ENCODE measurements at regions not wholly inside any gene's neighbourhood (a gene's known extent, or its start where the extent isn't known, plus 50 kb on each side); places are given as distances from the start of the nearest gene placed in this dataset.

GRCh38 chr11:80466570-80466969 lies 1025.7 kb upstream of the TENM4 start:
- no peaks in the 10 kb centered on the region for H3K4me1 Mint-ChIP-seq

GRCh38 chr11:80462211-80462610 lies 1021.4 kb upstream of the TENM4 start:
- no peak overlapping the region for H3K4me3 Mint-ChIP-seq
- H3K27me3 Mint-ChIP-seq = no peaks in the 10 kb centered on the region
- no peak for ATAC-seq (ENCODE audit: low read depth)
- no peak for DNase-seq (ENCODE audit: low spot score in 2 of 2)
- no peaks in the 10 kb centered on the region for H3K36me3 Mint-ChIP-seq
- no peak overlapping the region for H3K27ac Mint-ChIP-seq
- H3K9me3 Mint-ChIP-seq = peaks cover 3% of the 10 kb centered on the region
- no peaks in the 10 kb centered on the region for H3K4me1 Mint-ChIP-seq

More at GRCh38 chr11:80466570-80466969, 1025.7 kb upstream of the TENM4 start:
- H3K27me3 Mint-ChIP-seq = no peaks in the 10 kb centered on the region
- H3K9me3 Mint-ChIP-seq = peaks cover 3% of the 10 kb centered on the region
- DNase-seq (ENCODE audit: low spot score in 2 of 2) = no peak
- H3K36me3 Mint-ChIP-seq = no peaks in the 10 kb centered on the region
- no peak overlapping the region for H3K27ac Mint-ChIP-seq
- no peak for ATAC-seq (ENCODE audit: low read depth)
- no peak overlapping the region for H3K4me3 Mint-ChIP-seq

DNA sequence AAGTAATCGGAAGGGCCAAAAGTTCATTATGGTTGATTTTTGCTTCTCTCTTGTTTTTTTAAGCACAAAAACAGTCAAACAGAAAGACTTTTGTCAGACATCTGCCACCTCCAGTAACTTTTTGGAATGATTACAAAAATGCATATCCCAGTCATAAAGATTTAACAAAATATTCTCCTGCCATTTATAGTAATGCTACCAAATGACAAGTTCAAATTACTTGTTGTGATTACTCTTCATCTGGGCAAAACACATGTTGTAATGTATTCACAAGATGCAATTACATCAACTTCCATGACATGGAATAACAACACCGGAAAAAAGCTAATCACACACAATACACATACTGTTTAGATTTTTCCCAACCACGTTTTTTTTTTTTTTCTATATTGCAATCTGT lies 1017.5 kb upstream of the TENM4 start:
- Mint-ChIP-seq H3K36me3 (no peaks in the 10 kb centered on the region), H3K4me1 (no peaks in the 10 kb centered on the region), H3K9me3 (peaks cover 3% of the 10 kb centered on the region), H3K4me3 (no peak overlapping the region), H3K27ac (no peak overlapping the region), H3K27me3 (no peaks in the 10 kb centered on the region)
- no peak for ATAC-seq (ENCODE audit: low read depth)
- DNase-seq (ENCODE audit: low spot score in 2 of 2) = no peak

- Mint-ChIP-seq H3K27ac (no peak overlapping the region), H3K27me3 (no peaks in the 10 kb centered on the region), H3K36me3 (no peaks in the 10 kb centered on the region), H3K9me3 (peaks cover 3% of the 10 kb centered on the region), H3K4me1 (no peaks in the 10 kb centered on the region), H3K4me3 (no peak overlapping the region)
- no peak for DNase-seq (ENCODE audit: low spot score in 2 of 2)
- no peak for ATAC-seq (ENCODE audit: low read depth)
Observed at GRCh38 chr11:80457823-80458222, 1017.0 kb upstream of the TENM4 start.

GRCh38 chr11:80455818-80456217 lies 1015.0 kb upstream of the TENM4 start:
- ATAC-seq (ENCODE audit: low read depth) = no peak
- peaks cover 4% of the 10 kb centered on the region for H3K9me3 Mint-ChIP-seq
- no peaks in the 10 kb centered on the region for H3K4me1 Mint-ChIP-seq
- no peak for DNase-seq (ENCODE audit: low spot score in 2 of 2)
- no peaks in the 10 kb centered on the region for H3K36me3 Mint-ChIP-seq
- no peaks in the 10 kb centered on the region for H3K27me3 Mint-ChIP-seq
- no peak overlapping the region for H3K4me3 Mint-ChIP-seq
- no peak overlapping the region for H3K27ac Mint-ChIP-seq

DNA sequence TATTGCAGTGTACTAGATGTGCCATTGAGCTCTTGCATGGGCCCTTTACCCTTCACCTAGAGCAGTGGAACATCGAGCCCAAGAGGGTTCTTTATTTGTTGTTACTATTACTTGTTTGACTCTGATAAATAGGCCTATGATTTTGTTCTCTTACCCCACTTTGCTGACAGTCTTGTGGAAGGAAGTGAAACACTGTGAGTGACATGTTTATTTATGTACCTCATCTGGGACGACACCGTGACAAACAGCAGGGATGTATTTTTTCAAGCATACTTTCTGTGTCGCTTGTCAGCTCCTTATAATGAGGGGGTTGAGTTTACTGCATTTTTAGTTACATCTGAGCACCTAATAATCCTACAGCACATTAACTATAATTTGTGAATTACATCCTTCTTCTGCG lies 1010.3 kb upstream of the TENM4 start:
- Mint-ChIP-seq H3K4me1 (no peaks in the 10 kb centered on the region), H3K9me3 (peaks cover 6% of the 10 kb centered on the region), H3K4me3 (no peak overlapping the region), H3K27ac (no peak overlapping the region), H3K36me3 (no peaks in the 10 kb centered on the region), H3K27me3 (no peaks in the 10 kb centered on the region)
- DNase-seq (ENCODE audit: low spot score in 2 of 2) = no peak
- no peak for ATAC-seq (ENCODE audit: low read depth)

DNA sequence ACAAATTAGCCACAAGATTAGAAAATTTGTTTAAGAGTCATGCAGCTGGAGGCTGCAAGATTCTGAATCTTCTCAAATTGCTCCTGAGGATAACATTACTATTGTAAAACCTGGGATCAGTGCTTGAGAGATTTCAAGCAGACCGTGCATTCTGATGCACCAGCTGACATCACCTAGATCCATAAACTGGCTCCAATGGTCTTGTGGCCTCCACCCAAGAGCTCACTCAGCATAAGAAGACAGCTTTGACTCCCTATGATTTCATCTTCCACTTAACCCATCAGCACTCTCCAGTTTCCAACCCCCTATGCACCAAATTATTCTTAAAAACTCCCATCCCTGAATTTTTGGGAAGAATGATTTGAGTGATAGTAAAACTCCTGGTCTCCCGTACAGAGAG lies 1007.9 kb upstream of the TENM4 start:
- Mint-ChIP-seq H3K27me3 (no peaks in the 10 kb centered on the region), H3K4me1 (no peaks in the 10 kb centered on the region), H3K27ac (no peak overlapping the region), H3K36me3 (no peaks in the 10 kb centered on the region), H3K9me3 (peaks cover 7% of the 10 kb centered on the region), H3K4me3 (no peak overlapping the region)
- DNase-seq (ENCODE audit: low spot score in 2 of 2) (no peak), ATAC-seq (ENCODE audit: low read depth) (no peak)

DNA sequence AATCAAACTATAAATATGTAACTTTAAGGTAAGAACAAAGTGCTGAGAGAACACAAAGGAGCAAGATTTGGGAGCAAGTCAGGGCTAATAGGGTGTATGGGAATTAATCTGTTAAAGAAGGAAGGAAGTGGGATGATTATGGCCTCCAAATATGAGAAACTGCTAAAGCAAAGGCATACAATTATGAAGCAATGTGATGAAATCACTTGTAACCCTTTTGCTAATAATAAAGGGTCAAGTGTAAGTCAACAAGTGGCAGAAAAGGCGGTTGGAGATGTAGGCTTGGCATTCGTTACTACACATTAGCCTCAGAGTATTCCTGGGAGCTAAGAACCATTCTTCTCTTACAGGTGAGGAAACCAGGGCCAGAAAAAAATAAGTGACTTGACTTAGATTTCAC lies 1002.3 kb upstream of the TENM4 start:
- no peaks in the 10 kb centered on the region for H3K4me1 Mint-ChIP-seq
- DNase-seq (ENCODE audit: low spot score in 2 of 2) (no peak), ATAC-seq (ENCODE audit: low read depth) (no peak)
- peaks cover 3% of the 10 kb centered on the region for H3K9me3 Mint-ChIP-seq
- H3K36me3 Mint-ChIP-seq = no peaks in the 10 kb centered on the region
- no peaks in the 10 kb centered on the region for H3K27me3 Mint-ChIP-seq
- no peak overlapping the region for H3K27ac Mint-ChIP-seq
- H3K4me3 Mint-ChIP-seq = no peak overlapping the region

GRCh38 chr11:80441821-80442220 lies 1001.0 kb upstream of the TENM4 start:
- DNase-seq (ENCODE audit: low spot score in 2 of 2) = no peak
- no peaks in the 10 kb centered on the region for H3K27me3 Mint-ChIP-seq
- H3K36me3 Mint-ChIP-seq = no peaks in the 10 kb centered on the region
- no peak overlapping the region for H3K27ac Mint-ChIP-seq
- H3K4me3 Mint-ChIP-seq = no peak overlapping the region
- H3K9me3 Mint-ChIP-seq = peaks cover 3% of the 10 kb centered on the region
- H3K4me1 Mint-ChIP-seq = no peaks in the 10 kb centered on the region
- no peak for ATAC-seq (ENCODE audit: low read depth)

DNA sequence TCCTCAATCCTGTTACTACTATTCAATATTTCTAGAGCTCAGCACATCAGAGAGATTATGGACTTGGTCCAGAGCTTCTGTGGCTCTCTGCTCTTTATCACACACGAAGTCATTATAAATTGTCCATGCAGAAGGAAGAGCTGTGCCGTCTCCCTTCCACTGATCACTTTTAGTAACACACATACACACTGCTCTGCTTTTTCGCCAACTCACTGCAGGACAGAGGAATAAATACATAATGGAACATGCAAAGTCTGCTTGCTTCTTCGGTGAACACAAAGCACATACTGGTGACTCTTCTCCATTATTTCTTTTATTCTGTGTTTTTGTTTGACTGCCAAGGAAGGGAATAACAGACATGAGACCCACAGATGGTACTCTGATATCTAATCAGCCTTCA lies 1000.0 kb upstream of the TENM4 start:
- no peak for ATAC-seq (ENCODE audit: low read depth)
- Mint-ChIP-seq H3K4me3 (no peak overlapping the region), H3K36me3 (no peaks in the 10 kb centered on the region), H3K27ac (no peak overlapping the region), H3K27me3 (no peaks in the 10 kb centered on the region), H3K9me3 (peaks cover 2% of the 10 kb centered on the region), H3K4me1 (no peaks in the 10 kb centered on the region)
- DNase-seq (ENCODE audit: low spot score in 2 of 2) = no peak

DNA sequence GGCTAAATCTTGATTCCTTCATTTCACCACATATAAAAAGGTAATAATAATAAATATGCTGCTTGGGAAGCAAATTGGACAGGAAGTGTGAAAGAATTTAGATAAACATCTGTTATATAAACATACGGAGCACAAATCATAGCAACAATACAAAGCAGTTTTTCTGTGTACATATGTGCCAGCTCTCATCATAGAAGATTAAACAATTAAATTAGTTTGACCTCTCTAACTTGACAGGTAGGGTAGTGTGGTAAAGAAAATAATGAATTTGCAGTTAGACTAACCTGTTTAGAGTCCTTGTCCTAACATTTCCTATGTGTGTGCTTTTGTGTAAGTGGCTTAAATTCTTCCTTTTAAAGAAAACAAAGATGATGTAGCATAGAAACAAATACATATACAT lies 995.7 kb upstream of the TENM4 start:
- no peak overlapping the region for H3K4me3 Mint-ChIP-seq
- H3K27ac Mint-ChIP-seq = no peak overlapping the region
- H3K36me3 Mint-ChIP-seq = no peaks in the 10 kb centered on the region
- no peak for ATAC-seq (ENCODE audit: low read depth)
- no peaks in the 10 kb centered on the region for H3K27me3 Mint-ChIP-seq
- no peaks in the 10 kb centered on the region for H3K4me1 Mint-ChIP-seq
- no peak for DNase-seq (ENCODE audit: low spot score in 2 of 2)
- H3K9me3 Mint-ChIP-seq = peaks cover 3% of the 10 kb centered on the region

DNA sequence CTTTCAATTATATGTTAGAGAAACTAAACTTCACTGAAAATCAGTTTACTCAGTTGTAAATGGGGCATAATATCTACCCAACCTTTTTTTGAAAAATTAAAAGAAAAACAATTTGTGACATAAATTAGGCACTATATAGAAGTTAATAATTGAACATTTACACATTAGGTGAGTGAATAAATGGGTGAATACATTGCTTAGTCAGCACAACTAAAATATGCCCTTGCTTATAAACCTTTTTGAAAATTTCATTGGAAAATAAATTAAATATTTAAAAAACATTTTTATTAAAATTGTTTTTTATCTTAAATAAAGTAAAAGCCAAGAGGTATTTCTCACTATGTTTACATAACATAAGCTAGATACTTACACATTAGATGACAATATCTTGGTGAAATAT lies 994.5 kb upstream of the TENM4 start:
- Mint-ChIP-seq H3K9me3 (peaks cover 5% of the 10 kb centered on the region), H3K4me1 (no peaks in the 10 kb centered on the region)
- ATAC-seq (ENCODE audit: low read depth) = no peak

DNA sequence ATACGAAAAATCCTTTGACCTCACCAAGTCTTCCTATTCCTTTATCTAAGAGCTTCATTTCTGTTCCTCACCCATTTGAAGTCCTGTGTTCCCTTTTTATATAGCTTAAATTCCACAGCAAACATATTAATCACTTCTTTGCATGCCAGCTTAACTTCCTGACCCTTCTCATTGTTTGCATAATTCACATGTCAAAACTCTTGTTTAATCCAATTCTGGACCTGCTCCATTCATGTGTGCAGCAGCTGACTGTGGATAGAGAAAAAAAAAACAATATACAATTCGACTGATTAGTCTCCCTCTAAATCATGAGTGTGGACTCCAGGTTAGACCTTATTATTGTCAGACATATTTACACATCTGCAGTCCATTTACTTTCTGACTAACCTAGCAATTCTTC lies 991.2 kb upstream of the TENM4 start:
- ATAC-seq (ENCODE audit: low read depth) = no peak

More for the DNA sequence above, 994.5 kb upstream of the TENM4 start:
- H3K27me3 Mint-ChIP-seq = no peaks in the 10 kb centered on the region
- no peak overlapping the region for H3K4me3 Mint-ChIP-seq
- H3K27ac Mint-ChIP-seq = no peak overlapping the region
- no peak for DNase-seq (ENCODE audit: low spot score in 2 of 2)
- H3K36me3 Mint-ChIP-seq = no peaks in the 10 kb centered on the region

GRCh38 chr11:80424012-80424695 lies 983.3 kb upstream of the TENM4 start:
- Mint-ChIP-seq H3K27ac (peak overlapping the region; percentile 43), H3K4me3 (no peak overlapping the region), H3K4me1 (peaks cover 4% of the 10 kb centered on the region), H3K27me3 (no peaks in the 10 kb centered on the region), H3K36me3 (no peaks in the 10 kb centered on the region), H3K9me3 (peaks cover 3% of the 10 kb centered on the region)
- DNase-seq (ENCODE audit: low spot score in 2 of 2) (no peak), ATAC-seq (ENCODE audit: low read depth) (no peak)

More for the DNA sequence above, 991.2 kb upstream of the TENM4 start:
- Mint-ChIP-seq H3K27me3 (no peaks in the 10 kb centered on the region), H3K9me3 (peaks cover 5% of the 10 kb centered on the region), H3K4me1 (no peaks in the 10 kb centered on the region), H3K4me3 (no peak overlapping the region), H3K36me3 (no peaks in the 10 kb centered on the region), H3K27ac (no peak overlapping the region)
- no peak for DNase-seq (ENCODE audit: low spot score in 2 of 2)

DNA sequence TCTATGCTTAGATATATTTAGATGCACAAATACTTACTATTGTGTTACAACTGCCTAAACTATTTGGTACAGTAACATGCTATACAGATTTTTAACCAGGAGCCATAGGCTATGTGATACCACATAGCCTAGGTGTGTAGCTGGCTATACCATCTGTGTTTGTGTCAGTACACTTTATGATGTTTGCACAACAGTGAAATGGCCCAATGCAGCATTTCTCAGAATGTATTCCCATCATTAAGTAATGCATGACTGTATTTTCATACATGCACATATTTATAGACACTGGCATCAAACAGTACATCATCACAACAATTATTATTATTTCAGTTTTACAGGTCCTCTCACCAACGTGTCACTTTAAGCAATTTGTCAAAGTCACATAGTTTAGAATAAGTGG lies 979.5 kb upstream of the TENM4 start:
- Mint-ChIP-seq H3K4me1 (peaks cover 4% of the 10 kb centered on the region), H3K9me3 (peaks cover 6% of the 10 kb centered on the region), H3K27ac (no peak overlapping the region), H3K36me3 (no peaks in the 10 kb centered on the region), H3K27me3 (no peaks in the 10 kb centered on the region), H3K4me3 (no peak overlapping the region)
- ATAC-seq (ENCODE audit: low read depth) = no peak
- DNase-seq (ENCODE audit: low spot score in 2 of 2) = no peak
